GM19023 (cell line): ENCODE measurements at regions not wholly inside any gene's neighbourhood (a gene's known extent, or its start where the extent isn't known, plus 50 kb on each side); places are given as distances from the start of the nearest gene placed in this dataset.

Experiments
- ATAC-seq: cut with Tn5 transposase; IDR thresholded peaks from one replicate; pipeline ENCODE4 v1.9.1; 2021; ENCODE audit warnings: mild to moderate bottlenecking, moderate library complexity; ENCODE audit not compliant: unreplicated experiment

DNA sequence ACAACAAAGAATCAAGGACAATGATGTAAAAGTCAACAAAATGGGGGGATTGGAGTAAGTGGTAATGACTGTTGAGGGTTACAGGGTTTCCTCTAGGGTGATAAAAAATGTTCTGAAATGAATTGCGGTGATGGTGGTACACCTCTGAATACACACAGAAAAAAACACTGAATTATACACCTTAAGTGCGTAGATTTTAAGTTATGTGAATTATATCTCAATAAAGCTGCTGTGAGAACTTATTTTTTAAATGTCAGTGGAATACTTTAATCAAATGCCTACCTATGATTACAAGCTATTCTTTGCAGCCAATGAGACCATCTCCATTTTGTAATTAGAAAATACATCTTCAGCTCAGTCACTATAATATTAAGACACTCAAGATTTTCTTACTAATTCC lies 53.5 kb downstream of the ZNF608 start:
- no peak for ATAC-seq

DNA sequence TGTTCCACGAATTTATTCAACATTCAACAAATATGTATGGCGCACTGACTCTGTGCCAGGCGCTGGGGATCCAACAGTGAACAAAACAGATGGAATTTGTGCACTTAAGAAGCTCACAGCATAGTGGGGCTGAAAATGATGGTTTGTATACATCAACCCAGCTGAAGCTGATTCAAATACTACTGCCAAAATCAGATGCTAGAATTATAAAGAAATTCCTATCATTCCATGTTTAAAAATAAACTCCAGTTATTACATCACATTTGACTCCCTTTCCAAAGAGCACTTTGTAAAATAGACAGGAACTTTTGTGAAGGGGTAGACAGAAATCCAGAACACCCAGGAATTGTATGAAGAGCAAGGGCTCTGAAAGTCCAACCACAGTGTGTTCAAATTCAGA lies 54.1 kb downstream of the ZNF608 start:
- ATAC-seq: no peak

DNA sequence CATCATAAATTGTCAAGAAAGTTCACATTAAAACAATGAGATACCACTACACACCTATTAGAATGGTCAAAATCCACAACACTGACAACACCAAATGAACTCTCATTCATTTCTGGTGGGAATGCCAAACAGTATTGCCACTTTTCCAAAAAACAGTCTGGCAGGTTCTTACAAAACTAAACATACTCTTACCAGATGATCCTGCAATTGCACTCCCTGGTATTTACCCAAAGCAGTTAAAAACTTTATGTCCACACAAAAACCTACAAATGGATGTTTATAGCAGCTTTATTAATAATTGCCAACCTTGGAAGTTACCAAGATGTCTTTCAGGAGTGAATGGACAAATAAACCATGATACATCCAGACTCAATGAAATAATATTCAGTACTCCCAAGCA lies 56.8 kb downstream of the ZNF608 start:
- no peak for ATAC-seq

DNA sequence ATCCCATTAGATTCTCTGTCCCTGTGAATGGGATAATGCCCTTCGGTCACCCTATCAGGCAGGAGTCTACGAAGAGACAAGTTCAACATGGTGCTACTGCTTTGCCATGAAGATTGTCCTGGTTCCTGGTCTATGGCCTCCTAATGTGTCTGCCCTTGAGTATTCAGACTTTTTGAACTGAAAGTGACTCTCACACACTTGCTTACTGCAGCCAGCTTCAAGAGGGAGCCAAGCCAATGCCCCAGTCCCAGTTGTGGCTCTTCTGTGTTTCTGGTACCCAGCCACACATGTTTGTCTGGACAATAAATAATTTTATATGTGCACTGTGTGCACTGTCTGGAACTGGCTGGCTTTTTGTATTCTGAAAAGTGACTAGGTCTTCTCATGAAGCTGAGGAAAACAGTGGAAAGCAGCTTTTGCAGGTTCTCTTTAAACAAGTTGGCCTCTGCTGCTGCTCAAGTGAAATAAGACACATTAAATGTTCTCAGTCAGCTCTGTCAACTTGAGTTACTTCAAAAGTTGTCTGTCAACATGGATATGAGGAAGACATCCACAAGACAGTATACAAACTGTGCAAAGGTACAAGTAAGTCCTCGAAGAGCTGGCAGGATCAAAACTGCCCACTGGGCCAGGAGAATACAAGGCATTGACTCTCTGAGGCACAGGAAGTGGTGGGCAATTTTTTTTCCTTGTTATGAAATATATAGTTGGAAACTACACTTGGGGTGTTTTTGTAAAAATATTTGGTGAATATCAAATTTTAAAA lies 60.0 kb downstream of the ZNF608 start:
- ATAC-seq: no peak

DNA sequence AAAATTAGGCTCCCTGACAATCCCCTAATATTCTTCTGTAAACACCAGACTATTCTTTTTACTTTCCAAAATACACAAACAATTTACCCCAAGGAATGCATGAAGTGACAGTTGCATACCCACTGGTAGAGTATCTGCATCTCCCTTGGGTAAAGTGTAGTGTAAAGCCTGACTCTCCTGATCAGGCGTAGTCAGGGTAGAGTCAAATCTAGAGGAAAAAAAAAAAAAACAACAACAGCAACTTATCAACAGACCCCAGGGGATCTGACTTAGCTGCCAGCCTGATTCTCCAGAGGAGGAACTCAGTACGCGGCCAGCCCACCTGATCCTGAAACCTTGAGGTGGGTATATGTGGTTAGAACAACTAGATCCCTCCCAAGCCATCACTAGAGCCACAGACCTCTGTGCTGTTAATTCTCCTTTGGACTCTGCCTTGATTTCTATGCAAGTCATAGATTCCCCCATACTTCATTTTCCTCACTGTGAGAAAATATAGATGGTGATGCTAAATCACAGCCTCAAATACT lies 61.0 kb downstream of the ZNF608 start:
- ATAC-seq: no peak

DNA sequence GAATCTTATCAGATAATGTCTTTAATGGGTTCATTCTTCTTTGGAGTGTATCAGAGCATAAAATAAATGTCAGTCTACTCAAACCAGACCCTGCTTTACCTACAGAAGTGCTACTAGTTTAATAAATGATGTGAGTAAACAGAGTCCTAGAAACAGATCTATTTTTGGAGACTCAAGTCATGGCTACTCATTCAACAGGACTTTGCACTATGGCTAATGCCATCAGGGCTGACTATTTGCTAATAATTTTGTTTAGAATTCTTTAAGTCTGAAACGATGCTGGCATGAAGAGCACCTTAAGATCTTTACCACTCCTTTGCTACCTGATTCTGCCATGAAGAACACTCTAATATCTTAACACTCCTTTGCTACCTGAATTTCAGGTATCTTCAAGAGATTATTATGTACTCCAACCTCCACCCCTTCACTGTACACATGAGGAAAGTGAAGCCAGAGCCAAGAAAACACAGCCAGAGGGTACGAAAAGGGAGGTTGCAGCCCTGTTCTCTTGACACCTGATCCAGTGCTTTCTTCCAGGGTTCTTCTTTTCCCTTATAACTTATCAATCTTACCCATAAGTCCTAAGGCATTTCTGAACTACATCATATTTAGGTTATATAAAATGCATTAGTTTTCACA lies 62.4 kb downstream of the ZNF608 start:
- ATAC-seq: no peak

DNA sequence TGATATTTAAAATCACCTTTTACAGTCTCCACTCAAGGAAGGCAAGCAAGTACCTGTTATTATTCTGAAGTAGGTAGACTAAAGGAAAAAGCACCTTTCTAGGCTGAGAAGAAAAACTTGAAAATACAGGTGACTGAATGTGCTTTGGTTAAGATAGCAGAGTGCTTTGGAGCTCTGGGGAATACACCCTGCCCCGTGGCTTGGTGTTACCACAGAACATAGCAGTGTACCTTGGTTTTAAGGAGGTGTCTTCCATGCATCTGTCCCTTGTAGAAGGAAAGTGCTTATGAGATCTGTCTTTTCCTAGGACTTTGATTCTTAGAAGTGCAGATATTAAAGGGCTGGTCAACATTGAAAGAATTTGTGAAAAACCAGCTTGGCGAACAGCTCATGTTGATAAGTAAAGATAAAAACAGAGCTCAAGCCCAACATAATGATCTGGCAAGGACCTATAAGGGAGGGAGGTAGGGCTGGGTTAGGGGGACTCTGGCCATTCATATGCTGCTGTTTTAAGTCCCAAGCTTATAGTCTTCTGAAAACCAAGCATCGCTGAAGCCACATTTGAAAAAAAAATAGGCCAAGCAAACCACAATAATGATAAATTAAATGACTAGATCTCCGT lies 66.8 kb downstream of the ZNF608 start:
- ATAC-seq: no peak

DNA sequence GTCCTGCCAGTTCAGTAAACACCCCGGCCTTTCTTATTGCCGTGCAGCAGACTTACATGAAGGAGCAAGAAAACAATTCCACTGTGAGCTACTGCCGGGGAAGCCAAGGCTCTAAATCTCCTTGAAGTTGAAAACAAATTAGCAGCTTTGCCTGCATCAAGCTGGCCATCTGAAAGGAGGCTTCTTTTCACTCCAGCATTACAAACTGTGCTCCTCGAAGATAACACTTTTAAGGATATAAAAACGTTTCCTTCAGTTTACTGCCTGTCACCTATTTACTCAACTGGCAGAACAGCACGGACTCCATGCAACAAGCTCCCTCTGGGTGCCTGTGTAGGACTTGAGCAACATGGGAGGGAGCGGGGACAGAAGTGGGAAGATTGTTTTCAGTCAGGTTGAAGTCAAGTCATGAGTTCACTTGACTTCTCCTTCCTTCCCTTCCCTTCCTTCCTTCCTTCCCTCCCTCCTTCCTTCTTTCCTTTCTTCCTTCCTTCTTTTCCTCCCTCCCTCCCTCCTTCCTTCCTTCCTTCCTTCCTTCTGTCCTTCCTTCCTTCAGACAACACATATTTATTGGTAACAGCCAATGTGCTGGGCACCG lies 67.4 kb downstream of the ZNF608 start:
- ATAC-seq: no peak

DNA sequence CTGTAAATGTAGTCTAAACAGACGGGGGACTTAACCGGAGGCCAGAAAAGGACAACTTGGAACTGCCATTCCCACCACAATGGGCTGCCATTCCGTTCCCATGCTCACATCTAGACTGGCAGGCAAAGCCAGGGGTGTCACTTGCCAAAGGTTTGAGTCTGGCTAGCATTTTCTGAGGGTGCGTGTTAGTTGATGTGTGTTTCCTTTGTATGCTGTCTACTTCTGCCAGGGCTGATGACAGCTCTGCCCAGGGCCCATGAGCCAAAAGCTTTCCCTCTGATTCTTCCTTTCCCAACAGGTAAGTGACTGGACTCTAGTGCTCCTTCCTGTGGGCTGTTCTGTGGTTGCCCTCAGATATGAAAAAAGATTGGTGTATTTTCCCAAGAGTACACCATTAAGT lies 68.0 kb downstream of the ZNF608 start:
- no peak for ATAC-seq

DNA sequence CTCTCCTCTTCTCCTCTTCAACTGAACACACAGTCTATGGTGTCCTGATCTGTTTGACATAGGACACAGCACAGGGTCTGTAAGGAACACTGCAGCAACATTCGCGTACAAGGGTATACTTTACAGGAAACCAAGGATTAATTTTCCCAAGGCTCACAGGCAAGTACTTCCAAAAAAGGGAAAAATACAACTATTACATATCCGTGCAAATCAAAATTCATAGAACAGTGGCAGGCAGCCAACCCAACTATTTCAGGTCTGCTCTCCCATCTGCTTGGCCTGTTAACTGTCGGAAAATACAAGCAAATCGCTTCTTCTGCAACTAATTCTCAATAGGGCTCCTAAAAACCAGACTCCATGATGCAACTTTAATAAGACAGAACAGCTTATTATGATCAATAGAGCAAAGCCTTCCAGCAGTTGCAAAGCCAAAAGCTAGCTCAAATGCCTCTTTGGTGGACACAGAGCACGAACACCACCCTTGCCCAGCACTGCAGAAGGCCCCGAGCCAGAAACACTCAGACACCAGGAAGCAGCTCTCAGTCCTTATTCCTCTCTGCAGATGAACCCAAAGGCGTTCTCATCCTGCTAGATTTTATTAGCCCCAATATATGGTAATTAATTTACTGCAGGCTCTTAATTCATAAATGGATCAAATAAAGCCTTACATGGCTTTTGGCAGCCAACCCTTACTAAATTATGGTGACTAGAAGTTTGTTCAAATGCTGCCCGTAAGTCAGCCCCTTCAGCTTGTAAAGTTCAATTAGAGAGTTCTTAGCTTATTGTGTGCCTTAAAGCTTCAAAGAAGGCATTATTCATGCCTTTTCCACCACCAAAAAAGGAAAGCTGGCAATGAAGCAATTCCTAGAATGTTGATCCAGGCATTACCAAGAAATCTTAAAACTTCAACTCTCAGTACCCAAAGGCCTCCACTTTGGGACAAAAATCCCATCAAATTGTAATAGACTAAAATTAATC lies 68.8 kb downstream of the ZNF608 start:
- no peak for ATAC-seq

DNA sequence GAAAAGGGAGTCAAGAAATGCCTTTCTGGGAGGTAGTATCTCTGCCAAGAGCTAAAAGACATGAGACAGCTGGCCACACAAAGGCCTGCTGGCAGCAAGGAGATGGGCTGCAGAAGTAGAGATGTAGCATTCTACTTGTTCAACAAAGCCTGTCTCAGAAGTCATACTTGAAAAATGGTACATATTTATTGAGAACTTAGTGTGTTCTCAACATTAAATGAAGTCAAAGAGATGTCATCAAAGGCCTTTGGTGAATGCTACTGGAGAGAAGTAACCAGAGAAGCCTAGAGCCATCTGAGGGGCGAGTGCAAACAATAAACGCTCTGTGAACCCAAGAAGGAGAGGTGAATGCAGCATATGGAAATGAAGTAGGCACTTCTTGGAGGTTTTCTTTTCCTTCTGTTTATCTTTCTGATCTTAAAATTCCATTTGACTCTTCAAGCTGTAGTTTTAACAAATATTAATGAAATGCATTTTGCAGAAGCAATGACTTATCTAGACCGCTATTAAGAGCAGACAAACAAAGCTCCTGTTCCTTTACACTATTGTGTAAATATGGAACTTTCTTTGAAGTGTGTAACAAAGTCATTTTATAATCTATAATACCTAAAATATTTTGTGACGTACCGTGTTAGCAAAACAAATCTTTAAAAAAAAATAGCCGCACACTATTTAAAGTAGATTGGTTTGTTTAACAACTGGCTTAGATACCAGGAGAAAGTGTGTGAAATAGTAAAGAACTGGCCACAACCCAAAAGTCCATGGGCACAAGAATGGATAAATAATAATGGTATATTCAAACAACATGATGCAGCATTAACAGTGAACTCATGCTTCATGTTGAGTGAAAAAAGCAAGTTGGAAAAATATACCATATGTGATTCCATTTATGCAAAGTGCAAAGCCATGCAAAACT lies 70.2 kb downstream of the ZNF608 start:
- no peak for ATAC-seq

DNA sequence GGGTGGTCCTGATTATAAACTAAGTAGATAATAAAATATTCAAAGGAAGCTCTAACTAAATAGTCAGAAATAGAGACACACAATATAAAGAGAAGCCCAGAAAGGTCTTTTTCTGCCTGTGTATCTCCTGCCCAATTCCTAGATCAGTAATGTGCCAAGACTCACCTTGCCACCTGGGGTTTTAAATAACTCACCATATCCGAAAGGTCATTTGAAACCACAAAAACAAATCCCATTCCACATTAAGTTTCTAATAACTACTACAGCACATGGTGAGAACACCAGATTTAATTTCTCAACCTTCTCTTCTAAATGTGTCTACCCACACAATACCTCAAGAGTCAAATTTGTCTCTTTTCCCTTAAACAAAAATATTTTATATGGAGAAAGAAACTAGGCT lies 75.2 kb downstream of the ZNF608 start:
- no peak for ATAC-seq

DNA sequence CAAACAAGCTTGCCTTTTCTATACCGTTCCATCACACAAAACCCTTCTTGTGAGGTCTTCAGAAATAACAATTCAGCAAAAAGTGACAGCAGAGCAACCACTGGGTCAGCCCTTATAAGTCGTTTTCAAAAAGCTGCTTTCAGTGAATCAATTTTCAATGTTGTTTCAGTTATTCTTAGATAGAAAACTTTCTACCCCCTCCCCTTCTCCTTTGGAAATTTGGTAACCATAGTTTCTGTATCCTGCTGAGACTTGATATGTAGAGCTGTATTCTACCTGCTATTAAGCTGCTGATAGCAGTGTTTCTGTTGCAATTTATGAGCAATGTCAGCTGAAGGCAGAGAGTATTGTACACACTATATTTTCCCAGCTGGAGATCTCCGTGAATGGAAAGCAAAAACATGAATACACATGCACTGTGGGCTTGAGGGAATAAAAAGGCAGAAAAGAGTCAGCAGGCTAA lies 75.7 kb downstream of the ZNF608 start:
- ATAC-seq: no peak

DNA sequence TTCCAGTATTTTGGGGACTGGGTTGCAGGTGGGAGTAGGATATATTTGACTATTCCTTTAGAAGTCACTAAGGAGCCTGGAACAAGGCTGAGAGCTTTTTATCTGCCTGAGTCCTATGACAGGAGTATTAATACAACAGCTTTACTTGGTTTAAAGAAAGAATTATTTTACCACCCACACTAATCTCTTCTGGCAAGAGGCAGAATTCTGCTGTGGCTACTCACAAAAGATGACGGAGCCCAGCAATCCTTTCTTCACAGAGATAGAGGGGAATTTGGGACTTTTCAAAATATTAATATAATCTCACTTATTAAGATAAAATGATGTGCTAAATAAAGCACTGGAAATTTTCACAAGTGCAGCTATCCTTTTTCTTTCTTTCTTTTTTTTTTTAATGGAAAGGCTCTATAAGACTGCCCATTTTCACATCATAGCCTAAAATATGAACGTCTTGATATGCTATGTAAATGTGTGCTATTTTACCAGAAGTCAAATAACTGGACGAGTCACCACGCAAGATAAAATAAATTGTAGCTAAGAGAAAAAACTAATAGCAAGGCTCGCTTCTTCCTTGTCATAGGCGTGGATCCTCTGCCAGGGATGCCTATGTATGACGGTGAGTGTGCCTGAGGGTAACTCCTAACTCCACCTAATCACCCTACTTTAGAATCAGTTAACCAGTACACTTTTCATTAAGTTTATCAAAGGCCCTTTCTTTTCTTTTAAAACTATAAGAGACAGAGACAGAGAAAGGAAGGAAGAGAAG lies 76.3 kb downstream of the ZNF608 start:
- no peak for ATAC-seq

DNA sequence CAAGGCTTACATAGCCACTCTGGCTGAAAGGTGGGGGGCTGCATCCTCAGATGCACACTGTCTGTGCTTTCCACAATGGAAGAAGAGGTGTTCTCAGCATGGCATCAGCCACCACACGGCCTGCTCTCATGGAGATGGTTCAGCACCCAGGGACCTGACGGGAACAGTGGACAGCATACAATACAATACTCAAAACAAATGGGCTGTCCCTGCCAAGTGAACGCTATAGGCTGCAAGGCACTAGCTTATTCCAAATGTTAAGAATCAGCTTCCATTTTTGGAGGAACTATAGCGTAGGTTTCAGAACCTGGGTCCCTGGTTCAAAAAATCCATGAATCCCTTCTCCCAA lies 77.2 kb downstream of the ZNF608 start:
- ATAC-seq: no peak

DNA sequence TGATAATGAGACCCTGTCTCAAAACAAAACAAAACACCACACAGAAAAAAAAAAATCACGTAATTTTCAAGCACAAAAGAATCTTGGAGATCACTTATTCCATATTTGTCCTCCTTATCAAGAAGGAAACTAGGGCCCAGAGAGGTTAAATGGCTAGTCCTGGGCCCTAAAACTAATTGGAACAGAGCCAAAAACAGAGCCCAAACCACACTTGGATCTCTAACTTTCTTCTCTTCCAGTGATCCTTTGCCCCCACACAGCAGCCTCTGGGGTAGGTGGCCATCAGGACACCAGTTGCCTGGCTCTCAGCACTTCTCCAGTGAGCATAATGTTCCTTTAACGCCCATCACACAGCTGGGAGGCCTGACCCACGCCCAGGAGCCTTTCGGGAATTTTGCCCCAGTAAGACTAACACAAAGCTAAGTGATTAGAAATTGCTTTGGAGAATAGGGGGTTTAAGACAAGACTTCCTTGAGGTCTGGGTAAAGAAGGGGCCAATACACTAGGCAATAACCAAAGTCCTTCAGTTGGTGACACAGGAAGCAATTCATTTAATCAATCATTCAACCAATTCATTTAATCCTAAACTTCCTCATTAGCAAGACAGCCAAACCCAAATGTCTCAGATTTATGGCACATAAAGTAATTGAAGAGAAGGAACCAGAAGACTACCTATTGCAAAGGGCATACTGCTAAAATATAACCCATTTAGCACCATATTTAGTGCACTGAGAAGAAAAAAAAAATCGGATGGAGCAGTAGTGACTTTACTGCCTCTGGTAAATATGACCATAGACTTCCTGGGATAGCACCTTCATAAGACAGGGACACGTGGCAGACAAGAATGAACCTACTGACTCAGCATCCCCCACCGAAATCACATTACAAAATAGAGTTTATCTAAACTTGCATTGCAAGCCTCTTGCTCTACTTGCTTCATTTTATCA lies 77.8 kb downstream of the ZNF608 start:
- ATAC-seq: no peak

DNA sequence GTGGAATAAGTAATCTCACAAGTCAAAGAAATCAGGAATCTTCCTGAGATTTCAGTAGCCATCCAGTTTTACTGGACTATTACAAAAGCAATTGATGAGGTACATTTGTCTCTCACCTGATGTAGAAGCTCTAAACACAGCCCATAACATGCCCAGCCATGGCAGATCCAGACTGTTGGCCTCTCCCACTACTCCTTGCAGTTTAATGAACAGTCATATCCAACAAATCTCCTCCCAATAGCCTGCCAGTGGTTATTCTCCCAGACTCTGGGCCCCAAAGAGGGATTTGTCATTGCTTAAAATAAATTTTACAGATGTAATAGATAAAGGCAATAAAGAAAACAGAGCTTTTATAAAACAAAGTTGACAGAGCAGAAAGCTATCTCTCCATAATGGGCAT lies 80.8 kb downstream of the ZNF608 start:
- no peak for ATAC-seq

DNA sequence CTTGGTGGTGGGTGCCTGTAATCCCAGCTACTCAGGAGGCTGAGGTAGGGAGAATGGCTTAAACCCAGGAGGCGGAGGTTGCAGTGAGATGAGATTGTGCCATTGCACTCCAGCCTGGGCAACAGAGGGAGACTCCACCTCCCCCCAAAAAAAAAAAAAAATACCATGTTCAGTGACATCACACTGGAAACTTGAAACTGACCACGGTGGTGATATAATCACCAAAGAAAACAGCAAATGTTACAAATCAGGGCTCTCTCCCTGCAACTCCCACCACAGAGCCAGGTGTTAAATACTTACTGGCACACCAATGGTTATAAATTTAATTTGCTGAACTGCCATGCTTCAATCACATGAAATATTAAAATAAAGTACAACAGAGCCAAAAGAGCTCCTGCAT lies 81.4 kb downstream of the ZNF608 start:
- no peak for ATAC-seq
